H9 (cell line): ENCODE measurements at regions not wholly inside any gene's neighbourhood (a gene's known extent, or its start where the extent isn't known, plus 50 kb on each side); places are given as distances from the start of the nearest gene placed in this dataset.

ENCODE experiments used
- DNase-seq: peaks from one replicate; pipeline ENCODE4 v3.0.0-alpha.2; 2017
- H2AFZ ChIP-seq: one replicate; pipeline ENCODE4 v1.6.1; 2013; ENCODE audit warnings: mild to moderate bottlenecking, low read length, control low read depth, moderate library complexity
- H2AK5ac ChIP-seq: 2 replicates; pipeline ENCODE4 v1.6.1; 2013; ENCODE audit warnings: low read length, control low read depth, mixed read lengths; ENCODE audit not compliant: insufficient read length
- H2BK120ac ChIP-seq: one replicate; pipeline ENCODE4 v1.6.1; 2013; ENCODE audit warnings: low read depth, mild to moderate bottlenecking, low read length, control low read depth, inconsistent platforms; ENCODE audit not compliant: poor library complexity, severe bottlenecking
- H2BK12ac ChIP-seq: 2 replicates; pipeline ENCODE4 v1.6.1; 2013; ENCODE audit warnings: low read length, control low read depth, mixed read lengths, low read depth; ENCODE audit not compliant: insufficient read length
- H2BK15ac ChIP-seq: 2 replicates; pipeline ENCODE4 v1.6.1; 2013; ENCODE audit warnings: low read depth, low read length, control low read depth
- H2BK20ac ChIP-seq: one replicate; pipeline ENCODE4 v1.6.1; 2013; ENCODE audit warnings: low read depth, mild to moderate bottlenecking, low read length, control low read depth, inconsistent platforms; ENCODE audit not compliant: poor library complexity, severe bottlenecking
- H2BK5ac ChIP-seq: 2 replicates; pipeline ENCODE4 v1.6.1; 2013; ENCODE audit warnings: low read length, control low read depth, mixed read lengths; ENCODE audit not compliant: insufficient read length
- H3K14ac ChIP-seq: 2 replicates; pipeline ENCODE4 v1.6.1; 2013; ENCODE audit warnings: low read length, control low read depth; ENCODE audit not compliant: insufficient read depth
- H3K18ac ChIP-seq: 2 replicates; pipeline ENCODE4 v1.6.1; 2013; ENCODE audit warnings: low read depth, mild to moderate bottlenecking, mixed read lengths, low read length, control low read depth; ENCODE audit not compliant: insufficient read length
- H3K23ac ChIP-seq: 2 replicates; pipeline ENCODE4 v1.6.1; 2013; ENCODE audit warnings: low read length, control low read depth, mixed read lengths, low read depth; ENCODE audit not compliant: insufficient read length
- H3K23me2 ChIP-seq: 2 replicates; pipeline ENCODE4 v1.6.1; 2013; ENCODE audit warnings: low read depth, mild to moderate bottlenecking, mixed read lengths, low read length, control low read depth; ENCODE audit not compliant: insufficient read length, poor library complexity, severe bottlenecking
- H3K27ac ChIP-seq: 2 replicates; pipeline ENCODE4 v1.5.1; 2013; ENCODE audit warnings: low read length, control low read depth, mixed read lengths, low read depth; ENCODE audit not compliant: insufficient read length
- H3K27me3 ChIP-seq: 2 replicates; pipeline ENCODE4 v1.6.1; 2013; ENCODE audit warnings: low read length, control low read depth, inconsistent platforms; ENCODE audit not compliant: insufficient read depth
- H3K4ac ChIP-seq: 2 replicates; pipeline ENCODE4 v1.6.1; 2013; ENCODE audit warnings: low read depth, mild to moderate bottlenecking, control low read depth, inconsistent platforms, low read length, moderate library complexity
- H3K4me1 ChIP-seq: 2 replicates; pipeline ENCODE4 v1.6.1; 2013; ENCODE audit warnings: low read length, control low read depth, inconsistent platforms; ENCODE audit not compliant: insufficient read depth
- H3K4me2 ChIP-seq: 2 replicates; pipeline ENCODE4 v1.6.1; 2013; ENCODE audit warnings: low read length, control low read depth, mixed read lengths; ENCODE audit not compliant: insufficient read length, insufficient read depth
- H3K56ac ChIP-seq: 2 replicates; pipeline ENCODE4 v1.6.1; 2013; ENCODE audit warnings: low read depth, mild to moderate bottlenecking, mixed read lengths, low read length, control low read depth; ENCODE audit not compliant: insufficient read length
- H3K79me1 ChIP-seq: 2 replicates; pipeline ENCODE4 v1.6.1; 2013; ENCODE audit warnings: low read depth, mild to moderate bottlenecking, moderate library complexity, low read length, control low read depth, inconsistent platforms; ENCODE audit not compliant: insufficient read depth, poor library complexity, severe bottlenecking
- H3K79me2 ChIP-seq: 2 replicates; pipeline ENCODE4 v1.6.1; 2013; ENCODE audit warnings: low read length, control low read depth, inconsistent platforms; ENCODE audit not compliant: insufficient read depth
- H3K9ac ChIP-seq: 2 replicates; pipeline ENCODE4 v1.6.1; 2013; ENCODE audit warnings: low read length, control low read depth, mixed read lengths; ENCODE audit not compliant: insufficient read length; ENCODE audit errors: extremely low read depth
- H3K9me3 ChIP-seq: one replicate; pipeline ENCODE4 v1.6.1; 2013; ENCODE audit warnings: low read depth, low read length, inconsistent platforms; ENCODE audit not compliant: control insufficient read depth
- H3T11ph ChIP-seq: one replicate; pipeline ENCODE4 v1.6.1; 2013; ENCODE audit warnings: mild to moderate bottlenecking, low read length, control low read depth, inconsistent platforms
- H4K20me1 ChIP-seq: one replicate; pipeline ENCODE4 v1.6.1; 2013; ENCODE audit not compliant: control insufficient read depth, insufficient read length, insufficient read depth
- H4K5ac ChIP-seq: 2 replicates; pipeline ENCODE4 v1.6.1; 2013; ENCODE audit warnings: low read depth, mild to moderate bottlenecking, mixed read lengths, low read length, control low read depth; ENCODE audit not compliant: insufficient read length
- H4K8ac ChIP-seq: replicated peaks from 2 replicates; pipeline ENCODE4 v1.6.1; 2013; ENCODE audit warnings: low read length, control low read depth, mixed read lengths, low read depth; ENCODE audit not compliant: insufficient read length
- H4K91ac ChIP-seq: 2 replicates; pipeline ENCODE4 v1.6.1; 2013; ENCODE audit warnings: low read depth, mild to moderate bottlenecking, moderate library complexity, mixed read lengths, low read length, control low read depth; ENCODE audit not compliant: insufficient read length
- H3K27ac Mint-ChIP-seq, 3 experiments: 2 replicates in 2 of 3; 3 replicates in 1 of 3; pipeline ENCODE4 v1.8.0; 2020 to 2021; ENCODE audit warnings: mixed read lengths in 3 of 3, mild to moderate bottlenecking in 1 of 3, moderate library complexity in 1 of 3
- H3K27me3 Mint-ChIP-seq: 2 replicates; pipeline ENCODE4 v1.8.0; 2021; ENCODE audit warnings: low read depth, mild to moderate bottlenecking, moderate library complexity, mixed read lengths
- H3K36me3 Mint-ChIP-seq, 3 experiments: 2 replicates in 2 of 3; 3 replicates in 1 of 3; pipeline ENCODE4 v1.8.0; 2020 to 2021; ENCODE audit warnings: low read depth in 3 of 3, mixed read lengths in 3 of 3; ENCODE audit not compliant: insufficient read depth in 1 of 3
- H3K4me1 Mint-ChIP-seq, 2 experiments: 2 replicates each; pipeline ENCODE4 v1.8.0; 2020; ENCODE audit warnings: mixed read lengths in 2 of 2
- H3K4me3 Mint-ChIP-seq, 2 experiments: 2 replicates in 1 of 2; 3 replicates in 1 of 2; pipeline ENCODE4 v1.8.0; 2020 to 2021; ENCODE audit warnings: mild to moderate bottlenecking in 2 of 2, mixed read lengths in 2 of 2, moderate library complexity in 1 of 2
- H3K9me3 Mint-ChIP-seq, 2 experiments: 2 replicates in 1 of 2; 3 replicates in 1 of 2; pipeline ENCODE4 v1.8.0; 2020; ENCODE audit warnings: mild to moderate bottlenecking in 2 of 2, mixed read lengths in 2 of 2, moderate library complexity in 1 of 2
- WGBS: extraction: QIAGEN DNeasy Blood & Tissue Kit; methylation state at CpG from one replicate; pipeline ENCODE4 v1.1.7; 2013; ENCODE audit warnings: missing lambda C conversion rate, low lambda C conversion rate, mixed read lengths; ENCODE audit not compliant: insufficient read length; ENCODE audit errors: extremely low coverage; 5-methylcytosine and 5-hydroxymethylcytosine counted together
- TF ChIP-seq, protein P1 (sequence below): fragments of 200-600 bp; sonication (generic); conservative IDR thresholded peaks from 3 replicates; pipeline ENCODE4 v1.8.0; 2021; ENCODE audit warnings: antibody characterized with exemption, mild to moderate bottlenecking

DNA sequence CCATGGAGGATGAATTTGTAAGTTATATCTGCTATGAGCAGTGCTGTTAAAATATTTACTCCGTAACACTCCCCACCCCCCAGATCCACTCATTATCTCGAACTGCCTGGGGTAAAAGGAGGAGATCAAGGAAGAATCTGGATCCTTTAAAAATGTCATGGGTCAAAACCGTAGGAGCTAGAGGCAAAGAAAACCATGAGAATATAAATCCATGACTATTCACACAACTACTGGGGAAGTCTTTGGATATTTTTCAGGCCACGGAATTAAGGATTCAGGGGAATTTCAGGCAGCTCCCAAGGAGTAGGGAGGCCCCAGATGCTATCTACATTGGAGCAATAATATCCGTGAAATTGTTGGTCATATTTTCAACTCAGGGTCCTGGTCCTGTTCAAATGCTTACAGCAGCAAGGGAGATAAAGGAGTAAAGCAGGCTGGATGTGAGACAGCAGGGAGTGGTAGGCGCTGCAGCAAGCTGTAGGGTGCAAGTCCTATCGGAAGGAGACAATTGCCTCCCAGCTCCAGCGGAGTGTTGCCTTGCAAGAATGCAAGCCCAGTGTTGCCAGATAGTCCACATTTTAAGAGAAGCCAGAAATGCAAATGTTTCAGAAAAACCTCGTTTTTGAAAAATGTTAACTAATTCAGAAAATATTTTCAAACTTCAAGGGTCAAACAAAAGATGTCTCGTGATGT lies 116.2 kb upstream of the KIT start:
- Histone ChIP-seq H2BK15ac (no peak overlapping the region), H3K4me2 (no peak overlapping the region), H3K4ac (no peak overlapping the region), H2BK5ac (no peak overlapping the region), H2BK12ac (no peak overlapping the region), H3K27me3 (no peaks in the 10 kb centered on the region; the same call in 1 of the 2 replicates), H3K79me1 (no peaks in the 10 kb centered on the region), H2AFZ (no peak overlapping the region), H2AK5ac (no peak overlapping the region), H3K23me2 (peaks cover 4% of the 10 kb centered on the region), H4K5ac (no peak overlapping the region), H3K18ac (no peak overlapping the region), H3K79me2 (no peaks in the 10 kb centered on the region), H3K27ac (no peak overlapping the region), H3T11ph (no peak overlapping the region), H3K56ac (no peak overlapping the region), H3K23ac (no peak overlapping the region), H3K9ac (no peak overlapping the region), H4K8ac (no peak overlapping the region), H3K14ac (no peak overlapping the region), H4K20me1 (no peaks in the 10 kb centered on the region), H3K4me1 (no peaks in the 10 kb centered on the region), H4K91ac (no peak overlapping the region), H2BK120ac (no peak overlapping the region), H3K9me3 (no peaks in the 10 kb centered on the region), H2BK20ac (no peak overlapping the region)
- Mint-ChIP-seq H3K27ac (no peak overlapping the region), H3K4me3 (no peak overlapping the region), H3K36me3 (no peaks in the 10 kb centered on the region), H3K9me3 (no peaks in the 10 kb centered on the region), H3K27me3 (peaks cover 25% of the 10 kb centered on the region), H3K4me1 (peaks cover 36 to 50% of the 10 kb centered on the region in 2 experiments)
- TF ChIP-seq, protein P1, sequence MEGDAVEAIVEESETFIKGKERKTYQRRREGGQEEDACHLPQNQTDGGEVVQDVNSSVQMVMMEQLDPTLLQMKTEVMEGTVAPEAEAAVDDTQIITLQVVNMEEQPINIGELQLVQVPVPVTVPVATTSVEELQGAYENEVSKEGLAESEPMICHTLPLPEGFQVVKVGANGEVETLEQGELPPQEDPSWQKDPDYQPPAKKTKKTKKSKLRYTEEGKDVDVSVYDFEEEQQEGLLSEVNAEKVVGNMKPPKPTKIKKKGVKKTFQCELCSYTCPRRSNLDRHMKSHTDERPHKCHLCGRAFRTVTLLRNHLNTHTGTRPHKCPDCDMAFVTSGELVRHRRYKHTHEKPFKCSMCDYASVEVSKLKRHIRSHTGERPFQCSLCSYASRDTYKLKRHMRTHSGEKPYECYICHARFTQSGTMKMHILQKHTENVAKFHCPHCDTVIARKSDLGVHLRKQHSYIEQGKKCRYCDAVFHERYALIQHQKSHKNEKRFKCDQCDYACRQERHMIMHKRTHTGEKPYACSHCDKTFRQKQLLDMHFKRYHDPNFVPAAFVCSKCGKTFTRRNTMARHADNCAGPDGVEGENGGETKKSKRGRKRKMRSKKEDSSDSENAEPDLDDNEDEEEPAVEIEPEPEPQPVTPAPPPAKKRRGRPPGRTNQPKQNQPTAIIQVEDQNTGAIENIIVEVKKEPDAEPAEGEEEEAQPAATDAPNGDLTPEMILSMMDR: no peak
- WGBS: no CpG with 5 or more reads among the region's 10 CpGs
- no peak for DNase-seq
